GM12891 (cell line): ENCODE measurements at regions not wholly inside any gene's neighbourhood (a gene's known extent, or its start where the extent isn't known, plus 50 kb on each side); places are given as distances from the start of the nearest gene placed in this dataset.

ENCODE experiments used
- POLR2A ChIP-seq: IDR thresholded peaks from 2 replicates; pipeline ENCODE4 v1.6.1; 2011; ENCODE audit warnings: low read depth, low read length, control low read depth
- POLR2AphosphoS5 ChIP-seq: IDR thresholded peaks from 2 replicates; pipeline ENCODE4 v1.6.1; 2011; ENCODE audit warnings: low read depth, low read length, control low read depth
- SPI1 ChIP-seq: IDR thresholded peaks from 2 replicates; pipeline ENCODE4 v1.6.1; 2011; ENCODE audit warnings: low read depth, low read length, control low read depth
- TAF1 ChIP-seq: IDR thresholded peaks from 2 replicates; pipeline ENCODE4 v1.6.1; 2011; ENCODE audit warnings: low read depth, low read length, control low read depth

DNA sequence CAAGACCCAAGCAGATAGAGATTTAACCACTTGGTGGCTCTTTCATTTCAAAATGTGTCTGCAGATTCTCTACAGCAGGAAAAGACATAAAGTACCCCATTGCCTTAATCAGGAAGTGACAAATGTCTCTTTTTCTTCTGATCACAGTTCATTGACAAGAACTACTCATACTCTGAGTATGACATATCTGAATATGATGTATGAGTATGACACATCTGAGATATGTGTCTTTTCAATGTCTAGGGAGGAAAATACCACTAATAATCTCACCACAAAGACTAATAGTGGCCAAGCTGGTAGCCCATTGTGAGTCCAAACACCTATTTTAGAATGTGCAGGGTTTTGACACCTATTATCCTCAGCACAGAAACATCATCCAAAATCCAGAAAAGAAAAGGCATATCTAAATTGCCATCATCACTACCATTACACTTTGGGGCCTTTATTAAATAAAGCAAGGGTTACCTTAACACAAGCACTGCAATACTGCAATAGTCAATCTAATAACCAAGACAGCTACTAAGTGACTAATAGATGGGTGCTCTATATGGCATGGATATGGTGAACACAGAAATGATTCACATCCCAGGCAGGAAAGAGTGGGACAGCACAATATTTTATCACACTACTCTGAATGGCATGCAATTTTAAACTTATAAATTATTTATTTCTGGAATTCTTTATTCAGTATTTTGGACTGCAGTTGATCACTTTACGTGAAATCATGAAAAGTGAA, 243.7 kb upstream of the FAR2 start:
- TF ChIP-seq POLR2A (no peak), POLR2AphosphoS5 (no peak), TAF1 (no peak), SPI1 (no peak)
